ENCODE measurements at regions not wholly inside any gene's neighbourhood (a gene's known extent, or its start where the extent isn't known, plus 50 kb on each side); places are given as distances from the start of the nearest gene placed in this dataset.
"Not testable (repeated sequence)": the region's sequence is repeated elsewhere in the genome, so short reads cannot be mapped to it uniquely, and the experiment has no call there.

- H3K4me3 ChIP-seq (ENCODE audit: low read depth, low read length), result no peak overlapping the region
- TF ChIP-seq, protein P1, sequence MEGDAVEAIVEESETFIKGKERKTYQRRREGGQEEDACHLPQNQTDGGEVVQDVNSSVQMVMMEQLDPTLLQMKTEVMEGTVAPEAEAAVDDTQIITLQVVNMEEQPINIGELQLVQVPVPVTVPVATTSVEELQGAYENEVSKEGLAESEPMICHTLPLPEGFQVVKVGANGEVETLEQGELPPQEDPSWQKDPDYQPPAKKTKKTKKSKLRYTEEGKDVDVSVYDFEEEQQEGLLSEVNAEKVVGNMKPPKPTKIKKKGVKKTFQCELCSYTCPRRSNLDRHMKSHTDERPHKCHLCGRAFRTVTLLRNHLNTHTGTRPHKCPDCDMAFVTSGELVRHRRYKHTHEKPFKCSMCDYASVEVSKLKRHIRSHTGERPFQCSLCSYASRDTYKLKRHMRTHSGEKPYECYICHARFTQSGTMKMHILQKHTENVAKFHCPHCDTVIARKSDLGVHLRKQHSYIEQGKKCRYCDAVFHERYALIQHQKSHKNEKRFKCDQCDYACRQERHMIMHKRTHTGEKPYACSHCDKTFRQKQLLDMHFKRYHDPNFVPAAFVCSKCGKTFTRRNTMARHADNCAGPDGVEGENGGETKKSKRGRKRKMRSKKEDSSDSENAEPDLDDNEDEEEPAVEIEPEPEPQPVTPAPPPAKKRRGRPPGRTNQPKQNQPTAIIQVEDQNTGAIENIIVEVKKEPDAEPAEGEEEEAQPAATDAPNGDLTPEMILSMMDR (IDR thresholded peaks at IDR 0.05; ENCODE audit: low read depth, low read length), result no peak
Measured at GRCh38 chr5:108696951-108697715, 50.6 kb upstream of the FER start.

GRCh38 chr5:108696407-108696806 lies 51.3 kb upstream of the FER start:
- TF ChIP-seq, protein P1 (IDR thresholded peaks at IDR 0.05; ENCODE audit: low read depth, low read length), result no peak
- no peak overlapping the region for H3K4me3 ChIP-seq (ENCODE audit: low read depth, low read length)

DNA sequence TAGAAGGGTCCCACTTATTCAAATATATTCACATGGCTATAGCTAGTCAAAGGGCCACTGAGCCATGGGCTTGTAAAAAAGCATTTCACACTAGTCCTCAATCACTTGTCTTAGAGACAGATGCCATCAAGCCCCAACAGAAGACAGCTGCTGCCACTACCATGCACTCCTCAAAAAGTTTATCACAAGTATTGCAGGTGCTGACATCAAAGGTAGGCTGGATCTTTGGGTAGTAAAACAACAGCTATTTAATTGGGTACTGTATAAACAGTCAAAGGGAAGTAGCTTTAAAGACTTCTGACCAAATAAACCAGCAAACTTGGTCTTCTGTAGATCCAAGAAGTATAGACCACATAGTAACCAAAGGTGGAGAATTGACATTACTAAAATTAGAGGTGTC lies 59.2 kb upstream of the FER start:
- TF ChIP-seq, protein P1 (IDR thresholded peaks at IDR 0.05; ENCODE audit: low read depth, low read length), result no peak
- no peak overlapping the region for H3K4me3 ChIP-seq (ENCODE audit: low read depth, low read length)

- TF ChIP-seq, protein P1 (IDR thresholded peaks at IDR 0.05; ENCODE audit: low read depth, low read length), result no peak
- H3K4me3 ChIP-seq (ENCODE audit: low read depth, low read length), result no peak overlapping the region
Measured at GRCh38 chr5:108687595-108688200, 60.0 kb upstream of the FER start.

- TF ChIP-seq, protein P1 (IDR thresholded peaks at IDR 0.05; ENCODE audit: low read depth, low read length), result no peak
- H3K4me3 ChIP-seq (ENCODE audit: low read depth, low read length), result no peak overlapping the region
Measured at GRCh38 chr5:108686676-108687075, 61.0 kb upstream of the FER start.

DNA sequence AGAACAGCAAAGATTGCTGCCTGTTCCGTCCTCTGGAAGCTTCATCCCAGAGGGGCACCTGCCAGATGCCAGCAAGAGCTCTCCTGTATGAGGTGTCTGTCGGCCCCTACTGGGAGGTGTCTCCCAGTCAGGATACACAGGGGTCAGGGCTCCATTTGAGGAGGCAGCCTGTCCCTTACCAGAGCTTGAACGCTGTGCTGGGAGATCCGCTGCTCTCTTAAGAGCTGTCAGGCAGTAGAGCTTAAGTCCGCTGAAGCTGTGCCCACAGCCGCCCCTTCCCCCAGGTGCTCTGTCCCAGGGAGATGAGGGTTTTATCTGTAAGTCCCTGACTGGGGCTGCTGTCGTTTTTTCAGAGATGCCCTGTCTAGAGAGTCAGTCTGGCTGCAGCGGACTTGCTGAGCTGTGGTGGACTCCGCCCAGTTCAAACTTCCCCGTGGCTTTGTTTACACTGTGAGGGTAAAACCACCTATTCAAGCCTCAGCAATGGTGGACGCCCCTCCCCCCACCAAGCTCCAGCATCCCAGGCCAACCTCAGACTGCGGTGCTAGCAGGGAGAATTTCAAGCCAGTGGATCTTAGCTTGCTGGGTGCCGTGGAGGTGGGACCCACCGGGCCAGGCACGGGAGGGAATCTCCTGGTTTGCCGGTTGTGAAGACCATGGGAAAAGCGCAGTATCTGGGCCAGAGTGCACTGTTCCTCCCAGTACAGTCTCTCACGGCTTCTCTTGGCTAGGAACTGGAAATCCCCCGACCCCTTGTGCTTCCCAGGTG lies 62.1 kb upstream of the FER start:
- H3K4me3 ChIP-seq (ENCODE audit: low read depth, low read length), result not testable (repeated sequence)

GRCh38 chr5:108681079-108681921 lies 66.4 kb upstream of the FER start:
- H3K4me3 ChIP-seq (ENCODE audit: low read depth, low read length), result no peak overlapping the region
- TF ChIP-seq, protein P1 (IDR thresholded peaks at IDR 0.05; ENCODE audit: low read depth, low read length), result peak; percentile 80
